ENCODE measurements at regions not wholly inside any gene's neighbourhood (a gene's known extent, or its start where the extent isn't known, plus 50 kb on each side); places are given as distances from the start of the nearest gene placed in this dataset.

GRCh38 chr6:9614778-9615177 lies 800.1 kb downstream of the TFAP2A start:
- no peak for DNase-seq (ENCODE audit: low spot score)

GRCh38 chr6:9612489-9612888 lies 802.4 kb downstream of the TFAP2A start:
- DNase-seq (ENCODE audit: low spot score): peak; percentile 11

- no peak for DNase-seq (ENCODE audit: low spot score)
Measured at GRCh38 chr6:9610620-9611415, 804.1 kb downstream of the TFAP2A start.

GRCh38 chr6:9606435-9607134 lies 808.3 kb downstream of the TFAP2A start:
- DNase-seq (ENCODE audit: low spot score): no peak

- DNase-seq (ENCODE audit: low spot score): no peak
Measured at GRCh38 chr6:9594746-9595145, 820.1 kb downstream of the TFAP2A start.

- no peak for DNase-seq (ENCODE audit: low spot score)
Measured at GRCh38 chr6:9593554-9593953, 821.3 kb downstream of the TFAP2A start.

GRCh38 chr6:9583753-9584352 lies 831.0 kb downstream of the TFAP2A start:
- DNase-seq (ENCODE audit: low spot score): no peak

- DNase-seq (ENCODE audit: low spot score): no peak
Measured at GRCh38 chr6:9581155-9581554, 833.7 kb downstream of the TFAP2A start.

GRCh38 chr6:9576521-9576920 lies 838.4 kb downstream of the TFAP2A start:
- no peak for DNase-seq (ENCODE audit: low spot score)

GRCh38 chr6:9566096-9566495 lies 848.8 kb downstream of the TFAP2A start:
- DNase-seq (ENCODE audit: low spot score): no peak

GRCh38 chr6:9564021-9564420 lies 850.9 kb downstream of the TFAP2A start:
- no peak for DNase-seq (ENCODE audit: low spot score)

GRCh38 chr6:9563568-9563967 lies 851.3 kb downstream of the TFAP2A start:
- no peak for DNase-seq (ENCODE audit: low spot score)

GRCh38 chr6:9554806-9555205 lies 860.1 kb downstream of the TFAP2A start:
- no peak for DNase-seq (ENCODE audit: low spot score)

- DNase-seq (ENCODE audit: low spot score): no peak
Measured at GRCh38 chr6:9554323-9554722, 860.6 kb downstream of the TFAP2A start.

GRCh38 chr6:9553002-9553401 lies 861.9 kb downstream of the TFAP2A start:
- DNase-seq (ENCODE audit: low spot score): no peak

- DNase-seq (ENCODE audit: low spot score): peak; percentile 23
Measured at GRCh38 chr6:9543649-9544048, 871.2 kb downstream of the TFAP2A start.

- peak; percentile 63 for DNase-seq (ENCODE audit: low spot score)
Measured at GRCh38 chr6:9540534-9541126, 874.2 kb downstream of the TFAP2A start.

- no peak for DNase-seq (ENCODE audit: low spot score)
Measured at GRCh38 chr6:9540126-9540525, 874.7 kb downstream of the TFAP2A start.

GRCh38 chr6:9539231-9539755 lies 875.6 kb downstream of the TFAP2A start:
- DNase-seq (ENCODE audit: low spot score): no peak

GRCh38 chr6:9537381-9537780 lies 877.5 kb downstream of the TFAP2A start:
- peak; percentile 91 for DNase-seq (ENCODE audit: low spot score)

- DNase-seq (ENCODE audit: low spot score): no peak
Measured at GRCh38 chr6:9535106-9535505, 879.8 kb downstream of the TFAP2A start.

Data from A172 (cell line).